MCF 10A (cell line): ENCODE measurements at regions not wholly inside any gene's neighbourhood (a gene's known extent, or its start where the extent isn't known, plus 50 kb on each side); places are given as distances from the start of the nearest gene placed in this dataset.

Experiments
- BruUV-seq: library from RNA; stranded (reverse); fragments of 400-500 nt; replicated peaks from 2 replicates; lab custom pipeline; 2021; lab: Mats Ljungman, UMichigan
- CTCF ChIA-PET: fragments of 300-600 bp; sonication (Branson Sonifier 250); formaldehyde crosslinking; extraction: SDS; loops from one replicate; lab custom pipeline; 2021; ENCODE audit warnings: antibody characterized with exemption, inconsistent platforms; lab: Yijun Ruan, JAX
- POLR2A ChIA-PET: fragments of 300-600, 350-650 bp; sonication (Branson Sonifier 250); formaldehyde crosslinking; extraction: SDS; loops from one replicate; lab custom pipeline; 2020; ENCODE audit warnings: antibody characterized with exemption, inconsistent platforms; lab: Yijun Ruan, JAX
- DNase-seq: peaks from one replicate; pipeline ENCODE4 v3.0.0-alpha.2; 2018; ENCODE audit not compliant: unreplicated experiment
- H3K27ac Mint-ChIP-seq: one replicate; pipeline ENCODE4 v1.8.0; 2022; ENCODE audit warnings: mild to moderate bottlenecking, low read depth, mixed read lengths; ENCODE audit not compliant: unreplicated experiment
- H3K27me3 Mint-ChIP-seq: one replicate; pipeline ENCODE4 v1.8.0; 2022; ENCODE audit warnings: mixed read lengths; ENCODE audit not compliant: insufficient read depth, unreplicated experiment
- H3K36me3 Mint-ChIP-seq: one replicate; pipeline ENCODE4 v1.8.0; 2022; ENCODE audit warnings: mild to moderate bottlenecking, moderate library complexity, mixed read lengths; ENCODE audit not compliant: insufficient read depth, unreplicated experiment
- H3K4me1 Mint-ChIP-seq: one replicate; pipeline ENCODE4 v1.8.0; 2022; ENCODE audit warnings: mixed read lengths; ENCODE audit not compliant: insufficient read depth, unreplicated experiment
- H3K4me3 Mint-ChIP-seq: one replicate; pipeline ENCODE4 v1.8.0; 2022; ENCODE audit warnings: mild to moderate bottlenecking, moderate library complexity, mixed read lengths; ENCODE audit not compliant: unreplicated experiment
- H3K9me3 Mint-ChIP-seq: one replicate; pipeline ENCODE4 v1.8.0; 2022; ENCODE audit warnings: mixed read lengths; ENCODE audit not compliant: unreplicated experiment
- CTCF ChIP-seq: fragments of 200-600 bp; IDR thresholded peaks from one replicate; pipeline ENCODE4 v1.8.0; 2022; ENCODE audit warnings: antibody characterized with exemption, mild to moderate bottlenecking; ENCODE audit not compliant: unreplicated experiment
- intact Hi-C: fragments of 100-400 bp; cut with micrococcal nuclease; formaldehyde crosslinking; loops from 2 replicates; pipeline ENCODE4 v1.14.1; 2022

GRCh38 chr6:37766717-37767116 is 52.8 kb upstream of the ZFAND3 start:
- Mint-ChIP-seq H3K4me1 (no peaks in the 10 kb centered on the region), H3K9me3 (no peaks in the 10 kb centered on the region), H3K4me3 (no peak overlapping the region), H3K27me3 (peaks cover 22% of the 10 kb centered on the region), H3K27ac (no peak overlapping the region), H3K36me3 (no peaks in the 10 kb centered on the region)
- POLR2A ChIA-PET: no interaction called here
- BruUV-seq: no TSS peak
- TF ChIP-seq CTCF: no peak
- CTCF ChIA-PET: interaction anchor here (0.7 kb wide), 1 partner anchor 247 kb away, joined by 4 read pairs; no protein-coding TSS in a partner anchor
- intact Hi-C loops: no loop called here
- no peak for DNase-seq

GRCh38 chr6:37765182-37765775 is 54.2 kb upstream of the ZFAND3 start:
- no TSS peak for BruUV-seq
- Mint-ChIP-seq H3K27ac (no peak overlapping the region), H3K4me3 (no peak overlapping the region), H3K4me1 (peaks cover 5% of the 10 kb centered on the region), H3K9me3 (no peaks in the 10 kb centered on the region), H3K36me3 (no peaks in the 10 kb centered on the region), H3K27me3 (peaks cover 36% of the 10 kb centered on the region)
- POLR2A ChIA-PET: no interaction called here
- CTCF ChIA-PET: interaction anchor here (0.6 kb wide), 1 partner anchor 684 kb away, joined by 3 read pairs; no protein-coding TSS in a partner anchor
- no peak for TF ChIP-seq CTCF
- DNase-seq: no peak
- intact Hi-C loops: no loop called here

- no peak overlapping the region for H3K4me3 Mint-ChIP-seq
- no peak overlapping the region for H3K27ac Mint-ChIP-seq
- H3K36me3 Mint-ChIP-seq: no peaks in the 10 kb centered on the region
- ChIA-PET CTCF (no interaction called here), POLR2A (no interaction called here)
- BruUV-seq: no TSS peak
- H3K27me3 Mint-ChIP-seq: peaks cover 36% of the 10 kb centered on the region
- no peaks in the 10 kb centered on the region for H3K9me3 Mint-ChIP-seq
- peaks cover 5% of the 10 kb centered on the region for H3K4me1 Mint-ChIP-seq
- TF ChIP-seq CTCF: no peak
- intact Hi-C loops: no loop called here
- DNase-seq: no peak
Observed at GRCh38 chr6:37763413-37763812, 56.1 kb upstream of the ZFAND3 start.

- CTCF ChIA-PET: no interaction called here
- no peaks in the 10 kb centered on the region for H3K36me3 Mint-ChIP-seq
- intact Hi-C loops: no loop called here
- BruUV-seq: no TSS peak
- H3K27me3 Mint-ChIP-seq: peaks cover 41% of the 10 kb centered on the region
- H3K27ac Mint-ChIP-seq: no peak overlapping the region
- peaks cover 5% of the 10 kb centered on the region for H3K4me1 Mint-ChIP-seq
- no peak for TF ChIP-seq CTCF
- no peaks in the 10 kb centered on the region for H3K9me3 Mint-ChIP-seq
- no peak overlapping the region for H3K4me3 Mint-ChIP-seq
- DNase-seq: no peak
- POLR2A ChIA-PET: no interaction called here
Observed at GRCh38 chr6:37762806-37763205, 56.7 kb upstream of the ZFAND3 start.
